ENCODE measurements at regions not wholly inside any gene's neighbourhood (a gene's known extent, or its start where the extent isn't known, plus 50 kb on each side); places are given as distances from the start of the nearest gene placed in this dataset.

DNA sequence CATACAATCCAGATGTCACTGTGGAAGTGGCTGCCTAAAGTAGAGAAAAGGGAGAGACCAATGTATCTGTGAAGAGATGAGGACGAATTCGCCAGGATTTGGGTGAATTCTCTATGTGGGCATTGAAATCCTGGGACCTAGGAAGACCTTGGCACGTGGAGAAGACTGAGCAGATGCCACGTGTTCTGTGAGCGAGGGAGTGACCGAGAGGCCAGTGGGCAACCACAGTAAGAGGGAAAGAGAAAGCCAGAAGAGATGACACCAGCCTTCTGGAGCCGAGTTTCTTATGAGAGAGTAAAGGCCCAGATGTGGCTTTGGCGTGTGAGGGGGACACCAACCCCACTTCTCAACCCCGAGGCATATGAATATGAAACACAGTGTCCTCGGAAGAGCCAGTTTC lies 228.1 kb downstream of the BUD13 start:
- Histone ChIP-seq H3K36me3 (ENCODE audit: control insufficient read depth, insufficient read depth, low read length) (no peaks in the 10 kb centered on the region), H3K27me3 (ENCODE audit: control insufficient read depth, insufficient read depth, low read length) (peaks cover 6% of the 10 kb centered on the region), H3K4me1 (ENCODE audit: control insufficient read depth, insufficient read depth, low read length) (no peaks in the 10 kb centered on the region), H3K27ac (ENCODE audit: low read length) (no peak overlapping the region), H3K4me3 (ENCODE audit: low read length) (no peak overlapping the region), H3K9me3 (replicated peaks; ENCODE audit: control insufficient read depth, low read depth, low read length) (peaks cover 5% of the 10 kb centered on the region)
- WGBS (ENCODE audit: insufficient coverage): 87% methylated on average over 8 of the region's 10 CpGs
- DNase-seq: no peak

GRCh38 chr11:116543911-116544475 lies 228.8 kb downstream of the BUD13 start:
- H3K27ac ChIP-seq (ENCODE audit: low read length): no peak overlapping the region
- H3K36me3 ChIP-seq (ENCODE audit: control insufficient read depth, insufficient read depth, low read length): no peaks in the 10 kb centered on the region
- DNase-seq: no peak
- H3K4me1 ChIP-seq (ENCODE audit: control insufficient read depth, insufficient read depth, low read length): no peaks in the 10 kb centered on the region
- H3K4me3 ChIP-seq (ENCODE audit: low read length): no peak overlapping the region
- peaks cover 12% of the 10 kb centered on the region for H3K27me3 ChIP-seq (ENCODE audit: control insufficient read depth, insufficient read depth, low read length)
- H3K9me3 ChIP-seq (replicated peaks; ENCODE audit: control insufficient read depth, low read depth, low read length): peaks cover 5% of the 10 kb centered on the region
- WGBS (ENCODE audit: insufficient coverage): no CpG with 5 or more reads among the region's 4 CpGs

- no peaks in the 10 kb centered on the region for H3K4me1 ChIP-seq (ENCODE audit: control insufficient read depth, insufficient read depth, low read length)
- no peaks in the 10 kb centered on the region for H3K9me3 ChIP-seq (replicated peaks; ENCODE audit: control insufficient read depth, low read depth, low read length)
- no peak overlapping the region for H3K27ac ChIP-seq (ENCODE audit: low read length)
- no peak overlapping the region for H3K4me3 ChIP-seq (ENCODE audit: low read length)
- peaks cover 12% of the 10 kb centered on the region for H3K27me3 ChIP-seq (ENCODE audit: control insufficient read depth, insufficient read depth, low read length)
- no peaks in the 10 kb centered on the region for H3K36me3 ChIP-seq (ENCODE audit: control insufficient read depth, insufficient read depth, low read length)
- WGBS (ENCODE audit: insufficient coverage): 38% methylated on average over 4 of the region's 4 CpGs
- no peak for DNase-seq
Observed at GRCh38 chr11:116543099-116543498, 229.7 kb downstream of the BUD13 start.

DNA sequence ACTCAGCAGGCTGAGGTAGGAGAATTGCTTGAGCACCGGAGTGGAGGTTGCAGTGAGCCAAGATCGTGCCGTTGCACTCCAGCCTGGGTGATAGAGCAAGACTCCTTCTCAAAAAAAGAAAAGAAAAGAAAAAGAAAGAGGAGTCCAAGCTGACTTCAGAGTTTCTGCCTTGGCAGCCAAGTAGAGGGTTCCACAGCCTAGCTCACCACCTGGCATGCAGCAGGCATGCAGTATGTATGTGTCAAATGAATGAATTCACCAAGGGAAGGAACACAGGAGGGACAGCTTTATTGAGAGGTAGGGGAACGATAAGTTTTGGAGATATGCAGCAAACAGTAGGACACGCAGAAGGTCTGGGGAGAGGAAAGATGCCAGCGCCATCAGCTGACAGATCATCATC lies 230.4 kb downstream of the BUD13 start:
- WGBS (ENCODE audit: insufficient coverage): 100% methylated on average over 1 of the region's 6 CpGs
- Histone ChIP-seq H3K4me1 (ENCODE audit: control insufficient read depth, insufficient read depth, low read length) (no peaks in the 10 kb centered on the region), H3K36me3 (ENCODE audit: control insufficient read depth, insufficient read depth, low read length) (no peaks in the 10 kb centered on the region), H3K4me3 (ENCODE audit: low read length) (no peak overlapping the region), H3K27me3 (ENCODE audit: control insufficient read depth, insufficient read depth, low read length) (peaks cover 12% of the 10 kb centered on the region), H3K9me3 (replicated peaks; ENCODE audit: control insufficient read depth, low read depth, low read length) (no peaks in the 10 kb centered on the region), H3K27ac (ENCODE audit: low read length) (no peak overlapping the region)
- DNase-seq: no peak

DNA sequence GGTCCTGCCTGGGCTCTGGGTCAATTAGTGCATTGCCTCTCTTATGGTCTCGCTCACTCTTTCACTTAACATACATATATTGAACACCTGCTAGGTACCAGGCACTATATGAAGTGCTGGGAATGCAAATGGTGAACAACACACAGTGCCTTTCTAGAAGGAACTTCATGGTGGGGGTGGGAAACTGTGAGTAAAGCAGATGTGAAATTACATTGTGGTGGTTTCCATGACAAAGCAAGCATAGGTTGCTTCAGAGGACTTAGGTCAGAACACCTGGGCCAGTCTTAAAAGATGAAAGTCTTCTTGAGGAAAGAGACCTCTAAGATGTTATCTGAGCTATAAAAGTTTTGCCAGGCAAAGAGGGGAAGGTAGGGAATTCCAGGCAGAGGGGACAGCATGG lies 231.3 kb downstream of the BUD13 start:
- no peak for DNase-seq
- H3K4me3 ChIP-seq (ENCODE audit: low read length): no peak overlapping the region
- WGBS (ENCODE audit: insufficient coverage): no CpG with 5 or more reads among the region's 1 CpG
- peaks cover 13% of the 10 kb centered on the region for H3K27me3 ChIP-seq (ENCODE audit: control insufficient read depth, insufficient read depth, low read length)
- no peaks in the 10 kb centered on the region for H3K4me1 ChIP-seq (ENCODE audit: control insufficient read depth, insufficient read depth, low read length)
- no peaks in the 10 kb centered on the region for H3K36me3 ChIP-seq (ENCODE audit: control insufficient read depth, insufficient read depth, low read length)
- H3K9me3 ChIP-seq (replicated peaks; ENCODE audit: control insufficient read depth, low read depth, low read length): no peaks in the 10 kb centered on the region
- no peak overlapping the region for H3K27ac ChIP-seq (ENCODE audit: low read length)

DNA sequence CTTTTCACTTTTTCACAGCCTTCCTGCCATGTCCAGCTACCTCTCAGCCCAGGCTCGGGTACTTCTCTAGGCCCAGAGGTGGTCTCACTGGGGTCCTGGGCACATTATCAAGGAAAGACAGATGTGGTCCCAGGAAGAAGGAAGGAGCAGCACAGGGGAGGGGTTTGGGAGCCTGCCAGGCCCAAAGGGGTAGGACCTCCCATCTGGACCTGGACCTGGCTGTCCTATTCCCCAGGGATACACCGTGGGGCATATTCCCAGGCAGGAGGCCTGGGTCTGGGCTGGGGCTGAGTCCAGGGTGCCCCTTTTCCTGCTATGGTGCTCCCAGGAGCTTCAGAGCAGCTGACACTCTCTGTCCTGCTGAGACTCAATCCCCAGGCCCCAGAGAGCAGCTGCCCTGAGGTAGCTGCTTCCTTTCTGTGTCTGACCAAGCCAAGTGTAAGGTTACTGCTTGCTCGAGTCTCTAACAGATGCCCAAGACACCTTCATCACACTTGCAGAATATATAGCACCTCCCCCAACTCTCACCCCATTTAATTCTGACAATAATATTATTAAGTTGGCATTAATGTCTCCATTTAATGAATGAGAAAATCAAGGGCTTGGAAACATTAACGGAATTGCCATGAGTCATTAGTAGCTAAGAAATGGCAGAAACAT lies 232.0 kb downstream of the BUD13 start:
- no peaks in the 10 kb centered on the region for H3K9me3 ChIP-seq (replicated peaks; ENCODE audit: control insufficient read depth, low read depth, low read length)
- no peak overlapping the region for H3K4me3 ChIP-seq (ENCODE audit: low read length)
- H3K27ac ChIP-seq (ENCODE audit: low read length): no peak overlapping the region
- H3K4me1 ChIP-seq (ENCODE audit: control insufficient read depth, insufficient read depth, low read length): no peaks in the 10 kb centered on the region
- 33% methylated on average over 1 of the region's 4 CpGs for WGBS (ENCODE audit: insufficient coverage)
- peaks cover 20% of the 10 kb centered on the region for H3K27me3 ChIP-seq (ENCODE audit: control insufficient read depth, insufficient read depth, low read length)
- no peak for DNase-seq
- no peaks in the 10 kb centered on the region for H3K36me3 ChIP-seq (ENCODE audit: control insufficient read depth, insufficient read depth, low read length)

DNA sequence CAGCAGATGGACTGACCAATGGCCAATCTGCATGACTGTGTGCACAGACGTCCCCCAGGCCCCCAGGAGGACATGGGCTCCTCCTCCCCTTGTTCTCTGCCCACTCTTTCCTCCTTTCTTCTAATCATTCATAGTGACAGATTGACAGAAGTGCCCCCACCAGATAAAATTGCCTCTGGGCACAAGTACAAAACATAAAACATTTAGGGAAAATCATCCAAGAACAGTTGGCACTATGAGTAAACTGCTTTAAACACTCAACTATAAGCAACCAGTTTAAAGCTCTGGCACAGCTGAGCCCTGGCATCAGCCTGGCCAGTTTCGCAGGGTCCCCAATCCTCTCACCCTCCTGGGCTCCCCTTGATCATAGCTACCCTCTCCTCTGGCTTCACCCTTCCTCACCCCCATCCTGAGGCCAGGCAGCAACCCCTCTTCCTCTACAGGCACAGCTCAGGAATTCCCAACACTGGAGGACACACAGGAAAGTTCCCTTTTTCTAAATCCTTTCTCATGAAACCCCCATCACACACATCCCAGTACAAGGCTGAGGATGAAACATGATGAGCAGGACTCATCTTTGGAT lies 232.9 kb downstream of the BUD13 start:
- no peak for DNase-seq
- peaks cover 24% of the 10 kb centered on the region for H3K27me3 ChIP-seq (ENCODE audit: control insufficient read depth, insufficient read depth, low read length)
- no peaks in the 10 kb centered on the region for H3K36me3 ChIP-seq (ENCODE audit: control insufficient read depth, insufficient read depth, low read length)
- H3K4me1 ChIP-seq (ENCODE audit: control insufficient read depth, insufficient read depth, low read length): no peaks in the 10 kb centered on the region
- no peaks in the 10 kb centered on the region for H3K9me3 ChIP-seq (replicated peaks; ENCODE audit: control insufficient read depth, low read depth, low read length)
- H3K27ac ChIP-seq (ENCODE audit: low read length): no peak overlapping the region
- WGBS (ENCODE audit: insufficient coverage): 70% methylated on average over 2 of the region's 2 CpGs
- no peak overlapping the region for H3K4me3 ChIP-seq (ENCODE audit: low read length)

GRCh38 chr11:116539211-116539610 lies 233.6 kb downstream of the BUD13 start:
- H3K4me1 ChIP-seq (ENCODE audit: control insufficient read depth, insufficient read depth, low read length): no peaks in the 10 kb centered on the region
- no peak for DNase-seq
- H3K4me3 ChIP-seq (ENCODE audit: low read length): no peak overlapping the region
- no peaks in the 10 kb centered on the region for H3K36me3 ChIP-seq (ENCODE audit: control insufficient read depth, insufficient read depth, low read length)
- H3K27me3 ChIP-seq (ENCODE audit: control insufficient read depth, insufficient read depth, low read length): peaks cover 27% of the 10 kb centered on the region
- no peak overlapping the region for H3K27ac ChIP-seq (ENCODE audit: low read length)
- 84% methylated on average over 4 of the region's 4 CpGs for WGBS (ENCODE audit: insufficient coverage)
- H3K9me3 ChIP-seq (replicated peaks; ENCODE audit: control insufficient read depth, low read depth, low read length): no peaks in the 10 kb centered on the region

GRCh38 chr11:116538677-116539076 lies 234.1 kb downstream of the BUD13 start:
- Histone ChIP-seq H3K36me3 (ENCODE audit: control insufficient read depth, insufficient read depth, low read length) (no peaks in the 10 kb centered on the region), H3K4me3 (ENCODE audit: low read length) (no peak overlapping the region), H3K9me3 (replicated peaks; ENCODE audit: control insufficient read depth, low read depth, low read length) (no peaks in the 10 kb centered on the region), H3K27ac (ENCODE audit: low read length) (no peak overlapping the region), H3K4me1 (ENCODE audit: control insufficient read depth, insufficient read depth, low read length) (no peaks in the 10 kb centered on the region), H3K27me3 (ENCODE audit: control insufficient read depth, insufficient read depth, low read length) (peaks cover 31% of the 10 kb centered on the region)
- DNase-seq: no peak
- WGBS (ENCODE audit: insufficient coverage): 78% methylated on average over 1 of the region's 3 CpGs

GRCh38 chr11:116537709-116538108 lies 235.1 kb downstream of the BUD13 start:
- H3K9me3 ChIP-seq (replicated peaks; ENCODE audit: control insufficient read depth, low read depth, low read length): no peaks in the 10 kb centered on the region
- no peak for DNase-seq
- peaks cover 38% of the 10 kb centered on the region for H3K27me3 ChIP-seq (ENCODE audit: control insufficient read depth, insufficient read depth, low read length)
- no peak overlapping the region for H3K4me3 ChIP-seq (ENCODE audit: low read length)
- no peaks in the 10 kb centered on the region for H3K4me1 ChIP-seq (ENCODE audit: control insufficient read depth, insufficient read depth, low read length)
- H3K36me3 ChIP-seq (ENCODE audit: control insufficient read depth, insufficient read depth, low read length): no peaks in the 10 kb centered on the region
- 83% methylated on average over 11 of the region's 11 CpGs for WGBS (ENCODE audit: insufficient coverage)
- H3K27ac ChIP-seq (ENCODE audit: low read length): no peak overlapping the region

Measured in muscle of leg (tissue), 3 donors.